Stimulated activated CD8-positive, alpha-beta memory T cell treated with anti-CD3 and anti-CD28 coated beads, Interleukin-7, amount 100 ng/mL, for 24 hours (primary cell): ENCODE measurements at regions not wholly inside any gene's neighbourhood (a gene's known extent, or its start where the extent isn't known, plus 50 kb on each side); places are given as distances from the start of the nearest gene placed in this dataset.
"Not testable (repeated sequence)": the region's sequence is repeated elsewhere in the genome, so short reads cannot be mapped to it uniquely, and the experiment has no call there.

Experiments
- DNase-seq: peaks from one replicate; pipeline ENCODE4 v3.0.0-alpha.2; 2020; ENCODE audit warnings: low read depth

GRCh38 chr9:90156318-90156717, 486.3 kb downstream of the DIRAS2 start:
- DNase-seq, result no peak

- no peak for DNase-seq
Observed at GRCh38 chr9:90162326-90162725, 480.3 kb downstream of the DIRAS2 start.

DNA sequence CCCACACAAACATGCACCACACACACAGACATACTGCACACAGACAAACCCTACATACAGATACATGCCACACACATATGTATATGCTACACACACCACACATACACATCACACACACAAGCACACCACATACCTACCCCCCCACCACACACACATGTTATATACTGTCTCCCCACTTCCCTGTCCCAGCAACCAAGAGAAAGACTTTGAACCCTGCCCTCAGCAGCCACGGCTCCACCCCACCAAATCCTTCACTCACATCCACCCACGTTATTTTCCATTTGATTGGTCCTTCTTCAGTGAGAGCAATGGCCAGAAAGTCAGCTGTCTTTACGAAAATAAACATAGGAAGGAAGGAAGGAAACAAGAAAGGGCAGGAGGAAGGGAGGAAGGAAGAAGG, 479.8 kb downstream of the DIRAS2 start:
- no peak for DNase-seq

DNA sequence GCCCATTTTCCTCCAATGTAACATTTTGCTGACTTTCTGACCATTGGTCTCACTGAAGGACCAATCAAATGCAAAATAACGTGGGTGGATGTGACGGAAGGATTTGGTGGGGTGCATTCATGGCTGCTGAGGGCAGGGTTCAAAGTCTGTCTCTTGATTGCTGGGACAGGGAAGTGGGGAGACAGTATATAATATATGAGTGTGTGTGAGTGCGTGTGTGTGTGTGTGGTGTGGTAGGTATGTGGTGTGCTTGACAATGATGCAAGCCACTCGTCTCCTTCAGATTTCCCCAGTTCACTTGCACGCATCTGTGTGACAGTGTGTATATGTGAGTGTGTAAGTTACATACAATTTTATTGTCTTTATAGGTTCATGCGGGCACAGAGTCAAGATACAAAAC, 477.3 kb downstream of the DIRAS2 start:
- no peak for DNase-seq

DNA sequence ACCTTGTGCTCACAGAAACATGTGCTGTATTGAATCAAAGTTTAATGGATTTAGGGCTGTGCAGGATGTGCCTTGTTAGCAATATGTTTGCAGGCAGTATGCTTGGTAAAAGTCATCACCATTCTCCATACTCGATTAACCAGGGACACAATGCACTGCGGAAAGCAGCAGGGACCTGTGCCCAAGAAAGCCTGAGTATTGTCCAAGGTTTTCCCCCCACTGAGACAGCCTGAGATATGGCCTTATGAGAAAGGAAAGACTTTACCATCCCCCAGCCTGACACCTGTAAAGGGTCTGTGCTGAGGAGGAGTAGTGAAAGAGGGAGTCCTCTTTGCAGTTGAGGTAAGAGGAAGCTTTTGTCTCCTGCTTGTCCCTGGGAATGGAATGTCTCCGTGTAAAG, 476.2 kb downstream of the DIRAS2 start:
- not testable (repeated sequence) for DNase-seq

DNA sequence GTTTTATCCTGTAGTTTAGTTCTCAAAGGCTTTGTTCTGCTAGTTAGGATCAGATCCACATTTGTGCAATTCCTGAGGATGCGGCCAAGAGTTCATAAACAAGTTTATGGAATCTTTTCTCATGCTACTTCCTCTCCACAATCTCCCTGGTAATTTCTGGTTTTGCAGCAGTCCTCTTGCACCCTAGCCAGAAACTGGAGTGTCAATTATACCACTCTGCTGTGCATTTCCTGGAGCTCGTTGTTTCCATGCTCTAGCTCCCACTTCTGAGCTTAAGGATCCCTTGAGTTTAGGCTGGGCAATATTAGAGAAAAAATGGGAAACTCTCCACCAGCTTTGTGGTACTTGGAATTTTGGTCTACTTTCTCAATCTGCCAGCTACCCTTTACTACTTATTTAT, 474.7 kb downstream of the DIRAS2 start:
- DNase-seq, result no peak

GRCh38 chr9:90169490-90169889, 473.1 kb downstream of the DIRAS2 start:
- DNase-seq, result no peak

DNA sequence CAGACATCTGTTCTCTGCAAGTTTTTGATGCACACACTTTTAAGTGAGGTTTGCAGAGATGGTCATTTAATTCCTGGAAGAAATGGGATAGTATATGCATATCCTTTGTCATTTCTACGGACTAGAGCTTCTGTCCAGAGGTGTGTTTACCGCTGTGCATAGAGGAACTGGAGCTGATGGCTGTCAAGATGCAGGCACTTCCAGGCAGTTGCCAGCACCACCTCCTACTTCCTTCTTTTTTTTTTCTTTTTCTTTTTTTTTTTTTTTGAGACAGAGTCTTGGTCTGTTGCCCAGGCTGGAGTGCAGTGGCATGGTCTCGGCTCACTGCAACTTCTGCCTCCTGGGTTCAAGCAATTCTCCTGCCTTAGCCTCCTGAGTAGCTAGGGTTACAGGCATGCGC, 468.7 kb downstream of the DIRAS2 start:
- not testable (repeated sequence) for DNase-seq

- not testable (repeated sequence) for DNase-seq
Observed at GRCh38 chr9:90174346-90174745, 468.3 kb downstream of the DIRAS2 start.

DNA sequence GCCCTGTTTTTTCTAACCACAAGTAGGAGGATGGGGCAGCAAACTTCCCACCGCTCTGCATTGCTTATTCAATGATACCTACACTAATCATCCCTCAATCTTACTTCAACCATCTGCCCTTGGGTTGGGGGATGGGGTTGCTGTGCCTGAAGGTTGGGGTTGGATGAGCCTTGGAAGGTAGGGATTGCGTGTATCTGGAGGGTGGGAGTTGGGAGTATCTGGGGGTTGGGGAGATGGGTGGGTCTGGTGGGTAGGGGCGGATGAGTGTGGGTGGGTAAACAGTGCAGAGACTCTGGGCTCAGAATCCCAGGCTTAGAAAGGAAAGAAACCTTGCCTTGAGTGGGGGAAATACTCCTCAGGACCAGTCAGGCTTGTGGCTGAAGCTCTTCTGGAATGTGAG, 467.4 kb downstream of the DIRAS2 start:
- no peak for DNase-seq

DNA sequence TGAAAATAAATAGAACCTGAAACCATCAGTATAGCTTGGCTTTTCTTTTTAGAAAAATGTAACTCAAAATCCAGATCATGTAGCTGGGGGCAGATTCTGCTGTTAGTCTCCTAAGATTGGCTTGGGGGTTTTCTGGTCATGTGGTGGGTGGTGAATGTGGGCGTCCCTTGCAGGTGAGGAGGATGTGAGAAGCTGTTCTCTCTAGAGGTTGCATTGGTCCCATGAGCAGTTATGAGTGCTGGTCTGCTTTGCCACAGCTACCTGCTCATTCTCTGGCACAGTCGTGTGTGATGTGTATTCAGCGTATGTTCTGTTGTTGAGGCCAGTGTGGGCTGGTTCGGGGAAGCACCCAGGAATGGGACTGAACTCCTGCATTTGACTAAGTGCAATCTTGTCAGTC, 466.8 kb downstream of the DIRAS2 start:
- DNase-seq, result no peak

- no peak for DNase-seq
Observed at GRCh38 chr9:90176901-90177300, 465.7 kb downstream of the DIRAS2 start.

DNA sequence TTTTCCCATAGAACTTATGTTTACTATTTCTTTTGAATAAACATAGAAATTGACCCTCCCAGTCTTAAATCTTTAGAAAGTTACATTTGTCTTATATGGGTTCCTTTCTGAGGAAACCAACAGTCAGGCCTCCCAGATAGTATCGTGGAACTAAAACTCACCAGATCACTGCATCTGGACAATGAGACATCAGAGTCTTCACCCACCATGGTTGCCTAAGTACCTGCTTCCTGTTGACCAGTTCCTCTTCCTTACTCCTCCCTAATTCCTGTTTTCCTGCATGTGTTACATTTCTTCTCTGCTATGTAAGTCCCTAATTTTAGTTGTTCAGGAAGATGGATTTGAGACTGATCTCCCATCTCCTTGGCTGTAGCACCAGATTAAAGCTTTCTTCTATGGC, 462.2 kb downstream of the DIRAS2 start:
- no peak for DNase-seq

- no peak for DNase-seq
Observed at GRCh38 chr9:90188656-90189055, 454.0 kb downstream of the DIRAS2 start.

GRCh38 chr9:90189306-90189705, 453.3 kb downstream of the DIRAS2 start:
- DNase-seq, result no peak

GRCh38 chr9:90192465-90192864, 450.2 kb downstream of the DIRAS2 start:
- DNase-seq, result not testable (repeated sequence)

DNA sequence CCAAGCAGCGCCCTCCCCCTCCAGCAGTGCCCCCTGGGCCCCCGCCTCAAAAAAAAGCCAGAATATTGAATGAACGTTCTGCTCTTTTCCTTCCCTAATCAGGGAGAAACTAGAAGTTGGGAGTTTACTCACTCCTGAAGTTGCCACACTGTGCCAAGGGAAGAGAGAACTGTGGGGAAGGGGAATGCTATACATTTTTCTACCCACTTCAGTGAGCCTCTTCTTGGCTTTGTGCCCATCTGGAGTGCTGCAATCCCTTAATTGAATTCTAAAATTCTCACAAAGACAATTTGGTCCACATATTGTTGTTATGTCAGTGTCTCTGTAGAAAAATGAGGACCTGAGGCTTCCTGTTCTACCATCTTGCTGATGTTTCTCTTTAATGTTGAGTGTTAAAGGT, 443.7 kb downstream of the DIRAS2 start:
- DNase-seq, result no peak

DNA sequence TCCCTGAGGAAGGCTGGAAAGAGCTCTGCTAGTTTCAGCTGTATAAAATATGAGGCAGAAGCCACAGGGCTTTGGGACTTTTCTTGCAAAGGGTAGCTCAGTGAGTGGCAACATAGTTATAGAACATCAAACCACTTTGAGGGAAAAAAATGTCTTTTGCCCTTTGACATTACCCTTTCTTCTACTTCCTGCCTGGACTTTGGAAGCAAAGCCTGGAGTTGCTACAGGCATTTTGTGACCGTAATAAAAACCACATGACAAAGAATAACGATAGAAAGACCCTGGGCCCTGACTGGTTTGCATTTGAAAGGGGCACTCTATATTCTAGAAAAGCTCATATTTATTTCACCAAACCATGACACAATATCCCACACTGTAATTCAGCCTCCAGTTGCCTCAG, 440.9 kb downstream of the DIRAS2 start:
- DNase-seq, result no peak

- DNase-seq, result no peak
Observed at GRCh38 chr9:90204128-90204831, 438.3 kb downstream of the DIRAS2 start.

DNA sequence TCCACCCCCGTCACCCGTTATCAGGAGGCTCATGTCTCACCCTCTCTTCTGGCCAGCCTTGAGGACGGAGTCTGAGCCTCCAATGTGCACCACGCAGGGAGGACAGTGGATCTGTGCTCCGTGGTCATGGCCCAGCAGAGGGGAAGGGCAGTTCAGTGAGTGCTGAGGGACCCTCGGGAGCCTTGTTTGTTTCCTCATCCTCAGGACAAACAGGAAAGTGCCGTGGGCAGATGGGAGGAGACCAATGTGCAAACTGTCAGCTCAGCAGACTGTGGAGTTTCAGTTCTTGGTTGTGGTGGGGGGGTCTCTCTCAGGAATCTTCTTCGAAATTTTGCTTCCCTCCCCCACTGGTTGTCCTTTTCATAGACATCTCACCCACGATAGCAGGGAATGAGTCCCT, 429.6 kb downstream of the DIRAS2 start:
- not testable (repeated sequence) for DNase-seq

DNA sequence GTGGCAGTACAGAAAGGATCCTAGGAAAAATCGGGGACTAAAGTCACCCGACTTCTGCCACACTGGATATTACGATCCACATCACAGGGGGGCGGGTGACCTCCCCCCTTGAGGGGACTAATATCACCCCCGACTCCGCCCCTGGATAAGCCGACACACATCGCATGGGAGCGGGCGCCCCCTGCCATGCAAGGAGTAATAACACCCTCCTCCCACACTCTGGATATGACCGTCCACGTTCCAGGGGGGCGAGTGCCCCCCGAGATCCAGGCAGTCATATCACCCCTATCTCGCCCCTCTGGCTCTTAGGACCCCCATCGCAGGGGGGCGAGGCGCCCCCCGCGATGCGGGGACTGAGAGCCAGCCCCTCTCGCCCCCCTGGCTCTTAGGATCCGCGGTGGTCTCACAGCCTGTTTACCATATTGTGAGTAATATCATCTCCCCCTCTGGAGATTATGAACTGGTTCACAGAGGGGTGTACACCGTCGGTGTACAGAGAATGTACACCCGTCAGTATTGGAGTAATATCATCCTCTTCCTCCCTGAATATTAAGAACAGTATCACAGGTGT, 423.0 kb downstream of the DIRAS2 start:
- DNase-seq, result peak; percentile 15

- not testable (repeated sequence) for DNase-seq
Observed at GRCh38 chr9:90221899-90222298, 420.7 kb downstream of the DIRAS2 start.

GRCh38 chr9:90226839-90227338, 415.7 kb downstream of the DIRAS2 start:
- DNase-seq, result peak; percentile 18

GRCh38 chr9:90233081-90233480, 409.5 kb downstream of the DIRAS2 start:
- DNase-seq, result not testable (repeated sequence)
